ENCODE measurements at regions not wholly inside any gene's neighbourhood (a gene's known extent, or its start where the extent isn't known, plus 50 kb on each side); places are given as distances from the start of the nearest gene placed in this dataset.

- Histone ChIP-seq H3K4me2 (ENCODE audit: control insufficient read depth, insufficient read depth) (no peak overlapping the region), H3K79me2 (ENCODE audit: control insufficient read depth, insufficient read depth, low read length) (no peaks in the 10 kb centered on the region), H3K4me1 (ENCODE audit: control insufficient read depth, insufficient read depth, low read length) (no peaks in the 10 kb centered on the region), H3K9ac (ENCODE audit: control insufficient read depth, insufficient read depth, low read length) (no peak overlapping the region), H4K20me1 (ENCODE audit: control insufficient read depth, insufficient read depth) (no peaks in the 10 kb centered on the region), H2AFZ (ENCODE audit: control insufficient read depth, low read depth, low read length) (no peak overlapping the region), H3K27me3 (replicated peaks in 1 of 2; ENCODE audit: control insufficient read depth in 2 of 2, insufficient read depth in 2 of 2, low read length in 1 of 2) (no peaks in the 10 kb centered on the region), H3K9me3 (replicated peaks; ENCODE audit: control insufficient read depth, insufficient read depth, low read length) (no peaks in the 10 kb centered on the region), H3K27ac (ENCODE audit: control insufficient read depth, insufficient read depth) (no peak overlapping the region), H3K4me3 (no peak overlapping the region), H3K36me3 (ENCODE audit: control insufficient read depth in 2 of 2, insufficient read depth in 2 of 2, low read length in 1 of 2) (no peaks in the 10 kb centered on the region)
- ChIA-PET CTCF (no interaction called here), POLR2A (no interaction called here), RAD21 (ENCODE audit: unreplicated experiment) (interaction anchor here (1.0 to 1.4 kb wide), 2 partner anchors 10 kb away, joined by 3 read pairs; no protein-coding TSS in a partner anchor), SMC1A (ENCODE audit: uncharacterized antibody, unreplicated experiment) (interaction anchor here (1.0 kb wide), 1 partner anchor 36 kb away, joined by 3 read pairs; no protein-coding TSS in a partner anchor)
- ATAC-seq (no peak), FAIRE-seq (no peak), DNase-seq (ENCODE audit: low read depth, low spot score) (no peak)
- no peak for TF ChIP-seq RAD21 (IDR thresholded peaks at IDR 0.05; ENCODE audit: insufficient read depth, low read depth, low read length)
- no peak for TF ChIP-seq NR2C2 (IDR thresholded peaks at IDR 0.05; ENCODE audit: borderline replicate concordance, control insufficient read depth, insufficient read length, low read depth)
- no peak for TF ChIP-seq SUZ12 (IDR thresholded peaks at IDR 0.05; ENCODE audit: unreplicated experiment)
- TF ChIP-seq ATF7 (IDR thresholded peaks at IDR 0.05; ENCODE audit: low read depth): no peak
- no peak for TF ChIP-seq KDM1A (IDR thresholded peaks at IDR 0.05; ENCODE audit: borderline replicate concordance)
- TF ChIP-seq BHLHE40 (IDR thresholded peaks at IDR 0.05; ENCODE audit: borderline replicate concordance in 1 of 2, low read depth in 2 of 2, low read length in 1 of 2): no peak
- no peak for TF ChIP-seq EGR1 (IDR thresholded peaks at IDR 0.05; ENCODE audit: borderline replicate concordance in 1 of 2, low read depth in 2 of 2, low read length in 2 of 2)
- TF ChIP-seq MTA2 (IDR thresholded peaks at IDR 0.05; ENCODE audit: low read depth): no peak
- no peak for TF ChIP-seq FOXM1 (IDR thresholded peaks at IDR 0.05; ENCODE audit: low read depth, low read length)
- TF ChIP-seq HDAC2 (IDR thresholded peaks at IDR 0.05): no peak
- TF ChIP-seq ZBTB33 (IDR thresholded peaks at IDR 0.05): no peak
- no peak for TF ChIP-seq ZNF687 (IDR thresholded peaks at IDR 0.05)
- no peak for TF ChIP-seq NFXL1 (IDR thresholded peaks at IDR 0.05; ENCODE audit: borderline replicate concordance)
- TF ChIP-seq SIX5 (IDR thresholded peaks at IDR 0.05; ENCODE audit: low read depth, low read length, severe bottlenecking): no peak
- TF ChIP-seq SMAD1 (IDR thresholded peaks at IDR 0.05; ENCODE audit: low read depth, partially characterized antibody): no peak
- no peak for TF ChIP-seq MYC (IDR thresholded peaks at IDR 0.05; ENCODE audit: insufficient read depth, insufficient read length, insufficient replicate concordance, low read length, severe bottlenecking)
- TF ChIP-seq CHD1 (IDR thresholded peaks at IDR 0.05; ENCODE audit: low read depth, low read length): no peak
- intact Hi-C loops (cut with micrococcal nuclease; ENCODE audit: unreplicated experiment) (no loop called here), in situ Hi-C loops (cut with MboI) (no loop called here)
- 14% methylated on average over 2 of the region's 2 CpGs for WGBS (ENCODE audit: insufficient coverage, insufficient replicate concordance, low lambda C conversion rate, missing lambda C conversion rate)
- BruUV-seq (replicated peaks): no TSS peak
Observed at GRCh38 chr6:92337571-92337970, 1081.8 kb downstream of the EPHA7 start.

Data from GM12878 (cell line).